ENCODE measurements at regions not wholly inside any gene's neighbourhood (a gene's known extent, or its start where the extent isn't known, plus 50 kb on each side); places are given as distances from the start of the nearest gene placed in this dataset.

DNA sequence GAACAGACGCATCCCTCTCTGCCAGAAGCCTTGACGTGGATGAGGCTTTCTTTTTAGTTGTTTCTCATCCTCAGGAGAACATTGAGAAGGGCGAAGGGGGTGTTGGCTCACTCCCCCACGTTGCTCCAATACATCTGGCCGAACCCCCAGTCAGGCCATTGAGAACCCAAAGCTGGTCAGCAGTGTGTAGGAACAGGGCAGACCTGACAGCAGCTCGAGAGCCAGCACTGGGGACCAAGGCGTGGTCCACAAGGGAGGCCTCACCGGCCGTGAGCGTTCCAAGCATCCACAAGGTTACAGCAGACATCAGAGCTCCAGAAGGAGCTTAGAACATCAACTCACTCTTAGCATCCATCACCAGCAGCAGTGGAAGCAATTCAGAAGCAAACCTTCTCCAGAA lies 387.9 kb upstream of the ARID1B start:
- TF ChIP-seq EZH2 (optimal IDR thresholded peaks at IDR 0.05; ENCODE audit: low read depth, low read length) (no peak), EZH2phosphoT487 (IDR thresholded peaks at IDR 0.05; ENCODE audit: low read length) (no peak)
- TF ChIP-seq, protein P1, sequence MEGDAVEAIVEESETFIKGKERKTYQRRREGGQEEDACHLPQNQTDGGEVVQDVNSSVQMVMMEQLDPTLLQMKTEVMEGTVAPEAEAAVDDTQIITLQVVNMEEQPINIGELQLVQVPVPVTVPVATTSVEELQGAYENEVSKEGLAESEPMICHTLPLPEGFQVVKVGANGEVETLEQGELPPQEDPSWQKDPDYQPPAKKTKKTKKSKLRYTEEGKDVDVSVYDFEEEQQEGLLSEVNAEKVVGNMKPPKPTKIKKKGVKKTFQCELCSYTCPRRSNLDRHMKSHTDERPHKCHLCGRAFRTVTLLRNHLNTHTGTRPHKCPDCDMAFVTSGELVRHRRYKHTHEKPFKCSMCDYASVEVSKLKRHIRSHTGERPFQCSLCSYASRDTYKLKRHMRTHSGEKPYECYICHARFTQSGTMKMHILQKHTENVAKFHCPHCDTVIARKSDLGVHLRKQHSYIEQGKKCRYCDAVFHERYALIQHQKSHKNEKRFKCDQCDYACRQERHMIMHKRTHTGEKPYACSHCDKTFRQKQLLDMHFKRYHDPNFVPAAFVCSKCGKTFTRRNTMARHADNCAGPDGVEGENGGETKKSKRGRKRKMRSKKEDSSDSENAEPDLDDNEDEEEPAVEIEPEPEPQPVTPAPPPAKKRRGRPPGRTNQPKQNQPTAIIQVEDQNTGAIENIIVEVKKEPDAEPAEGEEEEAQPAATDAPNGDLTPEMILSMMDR (IDR thresholded peaks at IDR 0.05; ENCODE audit: low read length), result no peak
- Histone ChIP-seq H3K36me3 (replicated peaks; ENCODE audit: insufficient read depth, low read length) (no peaks in the 10 kb centered on the region), H3K27ac (ENCODE audit: low read length) (no peak overlapping the region), H3K79me2 (ENCODE audit: low read length) (no peaks in the 10 kb centered on the region), H3K4me1 (ENCODE audit: low read length) (peaks cover 17% of the 10 kb centered on the region), H3K27me3 (replicated peaks; ENCODE audit: insufficient read depth, low read length) (no peaks in the 10 kb centered on the region), H2AFZ (ENCODE audit: low read length) (no peak overlapping the region), H3K9me2 (replicated peaks; ENCODE audit: insufficient read depth, low read length) (no peaks in the 10 kb centered on the region), H4K20me1 (ENCODE audit: insufficient read depth, low read length) (no peaks in the 10 kb centered on the region), H3K9ac (ENCODE audit: low read length) (no peak overlapping the region), H3K4me3 (ENCODE audit: low read length) (no peak overlapping the region), H3K4me2 (ENCODE audit: low read depth, low read length) (no peak overlapping the region), H3K9me3 (replicated peaks; ENCODE audit: insufficient read depth, low read length) (no peaks in the 10 kb centered on the region), H3F3A (ENCODE audit: insufficient read depth, low read length) (peaks cover 9% of the 10 kb centered on the region; the same call in 1 of the 2 replicates)
- no peak for DNase-seq

DNA sequence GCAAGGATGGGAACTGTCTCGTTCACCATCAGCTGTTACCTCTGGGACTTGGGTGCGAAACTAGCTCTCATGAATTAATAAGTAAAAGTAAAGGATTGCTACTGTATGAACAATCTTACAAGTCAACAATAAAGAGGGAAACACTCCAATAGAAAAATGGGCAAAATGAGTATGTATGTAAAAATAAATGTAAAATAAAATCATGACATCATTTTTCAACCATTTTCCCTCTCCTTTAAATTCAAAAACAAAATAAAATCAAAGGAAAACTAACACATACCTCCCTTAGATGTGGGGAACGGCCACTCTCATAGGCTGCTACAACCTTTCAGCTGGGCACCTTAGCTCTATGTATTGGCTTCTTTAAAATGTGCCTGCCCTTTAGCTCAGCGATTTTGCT lies 389.7 kb upstream of the ARID1B start:
- no peaks in the 10 kb centered on the region for H3F3A ChIP-seq (ENCODE audit: insufficient read depth, low read length)
- H2AFZ ChIP-seq (ENCODE audit: low read length), result no peak overlapping the region
- TF ChIP-seq, protein P1 (IDR thresholded peaks at IDR 0.05; ENCODE audit: low read length), result no peak
- TF ChIP-seq EZH2 (optimal IDR thresholded peaks at IDR 0.05; ENCODE audit: low read depth, low read length), result no peak
- no peak for TF ChIP-seq EZH2phosphoT487 (IDR thresholded peaks at IDR 0.05; ENCODE audit: low read length)
- H3K27me3 ChIP-seq (replicated peaks; ENCODE audit: insufficient read depth, low read length), result no peaks in the 10 kb centered on the region
- H3K4me1 ChIP-seq (ENCODE audit: low read length), result peaks cover under 1% of the 10 kb centered on the region; the same call in 1 of the 2 replicates
- H3K4me3 ChIP-seq (ENCODE audit: low read length), result no peak overlapping the region
- no peak overlapping the region for H3K9ac ChIP-seq (ENCODE audit: low read length)
- no peak overlapping the region for H3K4me2 ChIP-seq (ENCODE audit: low read depth, low read length)
- H3K79me2 ChIP-seq (ENCODE audit: low read length), result no peaks in the 10 kb centered on the region
- H3K36me3 ChIP-seq (replicated peaks; ENCODE audit: insufficient read depth, low read length), result no peaks in the 10 kb centered on the region
- no peaks in the 10 kb centered on the region for H4K20me1 ChIP-seq (ENCODE audit: insufficient read depth, low read length)
- no peaks in the 10 kb centered on the region for H3K9me2 ChIP-seq (replicated peaks; ENCODE audit: insufficient read depth, low read length)
- no peak for DNase-seq
- H3K9me3 ChIP-seq (replicated peaks; ENCODE audit: insufficient read depth, low read length), result no peaks in the 10 kb centered on the region
- no peak overlapping the region for H3K27ac ChIP-seq (ENCODE audit: low read length)

DNA sequence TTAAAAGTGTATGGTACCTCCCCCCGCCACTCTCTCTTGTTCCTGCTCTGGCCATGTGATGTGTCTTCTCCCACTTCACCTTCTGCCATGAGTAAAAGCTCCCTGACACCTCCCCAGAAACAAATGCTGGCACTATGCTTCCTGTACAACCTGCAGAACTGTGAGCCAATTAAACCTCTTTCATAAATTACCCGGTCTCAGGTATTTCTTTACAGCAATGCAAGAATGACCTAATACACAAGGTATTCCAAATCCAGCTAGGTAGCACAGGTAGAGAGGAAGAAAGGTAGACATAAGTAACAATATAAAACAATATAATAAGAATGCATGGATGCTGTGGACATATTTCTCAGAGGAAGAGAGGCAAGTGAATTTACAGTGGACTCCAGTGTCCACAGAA lies 394.1 kb upstream of the ARID1B start:
- H3K27ac ChIP-seq (ENCODE audit: low read length), result no peak overlapping the region
- no peaks in the 10 kb centered on the region for H3K9me2 ChIP-seq (replicated peaks; ENCODE audit: insufficient read depth, low read length)
- no peaks in the 10 kb centered on the region for H3F3A ChIP-seq (ENCODE audit: insufficient read depth, low read length)
- no peaks in the 10 kb centered on the region for H3K27me3 ChIP-seq (replicated peaks; ENCODE audit: insufficient read depth, low read length)
- TF ChIP-seq EZH2 (optimal IDR thresholded peaks at IDR 0.05; ENCODE audit: low read depth, low read length), result no peak
- TF ChIP-seq, protein P1 (IDR thresholded peaks at IDR 0.05; ENCODE audit: low read length), result no peak
- TF ChIP-seq EZH2phosphoT487 (IDR thresholded peaks at IDR 0.05; ENCODE audit: low read length), result no peak
- no peaks in the 10 kb centered on the region for H3K36me3 ChIP-seq (replicated peaks; ENCODE audit: insufficient read depth, low read length)
- H3K9ac ChIP-seq (ENCODE audit: low read length), result no peak overlapping the region
- no peaks in the 10 kb centered on the region for H3K79me2 ChIP-seq (ENCODE audit: low read length)
- DNase-seq, result no peak
- H4K20me1 ChIP-seq (ENCODE audit: insufficient read depth, low read length), result no peaks in the 10 kb centered on the region
- no peak overlapping the region for H3K4me3 ChIP-seq (ENCODE audit: low read length)
- no peaks in the 10 kb centered on the region for H3K4me1 ChIP-seq (ENCODE audit: low read length)
- H3K9me3 ChIP-seq (replicated peaks; ENCODE audit: insufficient read depth, low read length), result no peaks in the 10 kb centered on the region
- H2AFZ ChIP-seq (ENCODE audit: low read length), result no peak overlapping the region
- no peak overlapping the region for H3K4me2 ChIP-seq (ENCODE audit: low read depth, low read length)
